HG02840 (cell line): ENCODE measurements at regions not wholly inside any gene's neighbourhood (a gene's known extent, or its start where the extent isn't known, plus 50 kb on each side); places are given as distances from the start of the nearest gene placed in this dataset.
A peak's percentile ranks its signal among the peaks of the same experiment; 100 is the strongest.

Experiments
- ATAC-seq: cut with Tn5 transposase; IDR thresholded peaks from one replicate; pipeline ENCODE4 v1.9.1; 2021; ENCODE audit warnings: mild to moderate bottlenecking, moderate library complexity, moderate number of reproducible peaks; ENCODE audit not compliant: unreplicated experiment, low FRiP score

DNA sequence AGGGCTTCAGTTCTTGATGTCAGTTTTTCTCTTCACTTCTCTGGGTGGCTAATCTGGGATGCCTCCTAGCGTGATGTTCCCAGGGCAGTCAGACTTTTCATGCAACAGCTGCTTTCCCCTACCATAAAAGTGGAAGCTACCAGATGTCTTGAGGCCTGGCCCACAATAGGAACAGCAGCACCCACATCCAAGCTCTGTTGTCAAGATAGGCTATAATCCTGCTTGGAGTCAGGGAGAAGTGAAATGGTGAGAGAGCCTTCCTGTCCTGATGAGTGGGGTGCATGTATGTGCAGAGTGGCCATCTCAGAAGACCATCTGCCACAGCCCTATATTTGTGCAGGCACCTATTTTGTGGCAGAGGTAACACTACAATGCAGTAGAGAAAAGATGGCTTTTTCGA, 108.0 kb downstream of the HTR5A start:
- ATAC-seq = no peak

DNA sequence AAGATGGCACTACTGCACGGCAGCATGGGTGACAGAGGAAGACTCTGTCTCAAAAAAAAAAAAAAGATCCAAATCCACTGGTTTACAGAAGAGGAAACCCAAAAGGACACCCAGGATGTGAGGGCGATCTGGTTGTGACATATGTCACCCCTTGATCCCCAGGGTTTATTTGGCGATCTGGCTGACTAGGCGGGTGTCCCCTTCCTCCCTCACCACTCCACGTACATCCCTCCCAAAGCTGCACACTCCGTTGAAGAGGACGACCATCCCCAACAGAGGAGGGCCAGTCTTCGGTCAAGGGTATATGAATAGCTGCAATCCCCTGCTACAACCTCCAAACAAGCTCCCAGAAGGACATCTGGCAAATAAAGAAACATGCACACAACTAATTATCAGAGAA, 111.6 kb downstream of the HTR5A start:
- no peak for ATAC-seq

DNA sequence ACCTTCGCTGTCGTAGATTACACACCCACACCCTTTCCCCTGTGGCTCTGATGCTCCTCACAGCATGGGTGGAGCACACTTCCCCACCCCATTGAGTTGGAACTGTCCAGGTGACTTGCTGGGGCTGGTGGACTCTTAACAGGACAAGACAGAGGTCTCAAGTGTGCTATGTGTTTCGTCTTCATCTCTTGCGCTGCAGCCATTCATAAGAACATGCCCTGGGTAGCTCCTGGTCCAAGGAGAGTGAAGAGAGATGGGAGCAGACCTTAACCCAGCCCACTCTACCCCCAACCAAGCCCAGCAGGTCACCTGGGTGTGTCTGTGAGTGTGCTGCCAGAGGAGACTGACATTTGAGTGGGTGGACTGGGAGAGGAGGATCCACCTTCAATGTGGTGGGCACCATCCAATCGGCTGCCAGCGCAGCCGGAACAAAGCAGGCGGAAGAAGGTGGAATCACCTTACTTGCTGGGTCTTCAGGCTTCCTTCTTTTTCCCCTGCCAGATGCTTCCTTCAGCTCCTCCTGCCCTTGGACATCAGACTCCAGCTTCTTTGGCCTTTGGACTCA, 112.4 kb downstream of the HTR5A start:
- no peak for ATAC-seq

DNA sequence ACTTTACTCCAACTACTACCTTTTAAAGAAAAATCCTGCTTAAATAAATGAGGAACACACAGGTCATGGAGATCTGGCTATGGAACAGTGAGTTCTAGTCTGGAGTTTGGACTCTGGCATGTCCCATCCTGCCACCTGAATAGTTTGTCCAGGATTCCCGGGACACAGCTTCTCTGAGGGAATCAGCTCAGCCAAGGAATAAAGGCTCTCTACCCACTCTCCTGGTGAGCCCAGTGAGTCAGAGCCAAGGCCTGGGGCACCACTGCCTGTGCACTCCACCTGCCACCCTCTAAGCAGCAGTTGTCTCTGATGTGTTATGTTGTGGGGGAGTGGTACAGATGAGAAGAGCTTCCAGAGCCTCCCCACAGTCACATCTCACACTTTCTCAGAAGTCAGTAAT, 113.5 kb downstream of the HTR5A start:
- no peak for ATAC-seq

DNA sequence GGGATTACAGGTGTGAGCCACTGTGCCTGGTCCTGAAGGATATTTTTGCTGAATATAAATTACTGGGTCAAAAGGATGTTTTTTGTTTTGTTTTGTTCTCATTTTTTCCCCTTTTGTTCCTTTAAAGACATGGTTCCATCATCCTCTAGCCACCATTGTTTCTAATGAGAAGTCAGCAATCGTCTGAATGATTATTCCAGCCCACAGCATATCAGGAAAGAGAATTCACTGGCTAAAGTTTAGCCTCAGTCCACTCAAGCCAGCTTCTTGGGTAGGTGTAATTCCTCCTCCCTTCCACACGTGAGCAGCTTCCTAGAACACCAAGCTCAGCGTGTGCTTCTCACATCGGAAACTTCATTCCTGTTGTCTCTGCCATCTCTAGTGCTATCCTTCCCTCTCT, 112.8 kb upstream of the INSIG1 start:
- ATAC-seq = no peak

DNA sequence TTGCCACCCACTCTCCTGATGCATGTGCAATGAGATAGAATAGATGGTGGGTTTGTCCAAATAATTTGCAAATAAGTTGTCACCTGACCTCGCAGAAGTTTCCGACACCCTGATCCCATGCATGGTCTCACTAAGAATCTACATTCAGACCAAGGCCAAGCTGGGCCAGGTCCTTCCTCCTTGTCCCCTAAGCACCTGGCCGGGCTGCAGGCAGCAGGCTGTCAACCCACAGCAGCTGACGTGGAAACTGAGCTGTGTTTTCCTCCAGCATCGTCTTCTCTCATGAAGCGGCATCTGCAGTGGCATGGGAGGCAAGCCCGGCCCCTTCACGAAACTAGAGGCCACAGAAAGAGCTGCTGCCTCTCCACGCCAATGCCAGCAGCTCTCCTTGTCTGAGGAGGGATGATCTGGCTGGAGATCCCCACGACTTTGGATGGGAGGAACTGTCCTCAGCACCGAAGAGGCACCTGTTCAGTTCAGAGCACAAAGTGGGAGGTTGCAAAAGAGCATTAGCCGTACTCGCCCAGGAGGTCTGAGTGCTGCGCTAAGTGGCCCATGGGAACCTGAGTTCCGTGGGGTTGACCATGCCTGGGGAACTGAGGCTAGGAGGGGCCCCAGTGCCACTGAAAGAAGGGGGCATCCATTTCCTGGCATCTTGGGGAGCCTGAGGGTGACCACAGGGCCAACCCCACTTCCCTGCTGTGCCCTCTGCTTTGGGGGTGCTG, 110.5 kb upstream of the INSIG1 start:
- ATAC-seq = no peak

DNA sequence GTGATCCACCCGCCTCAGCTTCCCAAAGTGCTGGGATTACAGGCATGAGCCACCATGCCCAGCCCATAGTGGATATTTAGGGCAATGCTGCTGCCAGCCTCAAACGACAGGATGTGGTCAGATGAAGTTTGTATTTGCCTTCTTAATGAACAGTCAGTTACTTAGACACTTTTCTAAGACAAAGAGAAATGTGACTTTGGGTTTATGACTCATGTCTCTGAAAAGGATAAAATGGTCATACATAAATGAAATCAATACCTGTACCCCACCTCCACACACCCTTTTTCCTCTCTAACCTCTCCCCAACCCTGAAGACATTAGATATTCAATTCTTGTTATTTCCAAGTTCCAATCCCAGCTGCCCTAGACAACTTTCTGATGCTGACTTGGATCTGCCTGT, 109.3 kb upstream of the INSIG1 start:
- ATAC-seq = no peak

DNA sequence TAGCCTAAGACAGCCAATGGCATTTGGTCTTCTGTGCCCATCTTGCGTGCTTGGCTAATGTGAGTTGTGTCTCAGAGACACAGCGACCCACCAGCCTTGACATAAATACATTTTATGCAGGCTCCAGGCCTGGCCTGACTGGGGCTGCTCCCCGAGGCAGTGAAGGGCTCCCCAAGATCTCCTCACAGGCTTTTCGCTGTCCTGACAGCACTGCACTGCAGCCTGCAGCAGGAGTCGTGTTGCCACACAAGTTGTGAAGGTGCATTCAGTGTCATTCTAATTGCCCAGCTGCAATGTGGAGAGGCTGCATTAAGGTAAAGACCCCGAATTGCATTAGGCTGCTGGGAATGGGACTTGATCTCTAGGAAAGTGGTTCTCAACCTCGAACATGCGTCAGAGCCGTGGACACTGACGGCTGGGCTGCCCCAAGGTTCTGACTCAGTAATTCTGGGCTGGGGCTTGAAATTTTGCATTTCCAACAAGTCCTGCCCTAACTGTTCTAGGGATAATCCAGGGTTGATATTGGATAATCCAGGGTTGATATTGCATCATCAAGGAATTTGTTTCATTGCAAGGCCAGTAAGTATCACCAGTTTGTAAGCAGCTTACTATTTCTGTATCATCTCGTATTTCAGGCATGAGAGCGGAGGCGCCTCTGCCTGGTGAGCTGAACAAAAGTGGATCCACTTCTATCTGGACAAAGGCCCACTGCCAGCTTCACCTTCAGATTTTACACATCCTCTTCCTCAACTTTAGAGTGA, 108.7 kb upstream of the INSIG1 start:
- no peak for ATAC-seq

DNA sequence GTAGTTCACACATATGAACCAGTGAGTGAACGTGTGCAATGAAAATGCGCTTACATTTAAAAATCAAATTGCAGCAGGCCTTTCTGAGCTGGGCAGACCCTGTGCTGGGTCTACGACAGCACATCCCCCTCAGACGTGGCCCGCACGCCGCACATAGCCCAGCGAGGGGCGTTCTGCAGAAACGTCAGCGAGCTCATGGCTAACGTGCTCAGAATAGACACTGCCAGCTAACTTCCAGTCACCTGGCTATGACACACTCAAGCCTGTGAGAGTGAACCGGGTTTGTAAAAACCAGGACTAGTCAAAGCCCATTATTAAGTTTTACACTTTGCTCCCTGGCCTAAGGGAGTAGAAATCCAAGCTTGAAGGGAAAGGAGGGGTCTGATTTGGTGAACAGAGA, 108.1 kb upstream of the INSIG1 start:
- no peak for ATAC-seq

DNA sequence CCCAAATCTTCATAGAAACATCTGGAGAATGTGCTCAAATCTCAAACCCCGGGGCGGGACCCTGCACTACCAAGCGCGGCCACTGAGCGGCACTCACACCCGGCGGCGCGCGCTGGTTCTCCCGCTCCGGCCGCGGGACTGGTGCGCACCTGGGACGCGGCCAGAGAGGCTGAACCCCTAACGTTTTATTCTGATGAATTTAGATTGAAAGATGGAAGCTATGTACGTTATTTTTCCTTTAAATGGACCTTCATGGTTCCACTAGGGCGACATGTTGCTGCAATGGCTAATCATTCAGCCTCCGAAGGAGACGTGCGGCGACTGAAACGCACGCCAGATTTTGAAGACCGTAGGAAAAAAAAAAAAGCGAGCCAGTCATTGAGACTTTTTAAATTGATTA, 107.0 kb upstream of the INSIG1 start:
- ATAC-seq = no peak

DNA sequence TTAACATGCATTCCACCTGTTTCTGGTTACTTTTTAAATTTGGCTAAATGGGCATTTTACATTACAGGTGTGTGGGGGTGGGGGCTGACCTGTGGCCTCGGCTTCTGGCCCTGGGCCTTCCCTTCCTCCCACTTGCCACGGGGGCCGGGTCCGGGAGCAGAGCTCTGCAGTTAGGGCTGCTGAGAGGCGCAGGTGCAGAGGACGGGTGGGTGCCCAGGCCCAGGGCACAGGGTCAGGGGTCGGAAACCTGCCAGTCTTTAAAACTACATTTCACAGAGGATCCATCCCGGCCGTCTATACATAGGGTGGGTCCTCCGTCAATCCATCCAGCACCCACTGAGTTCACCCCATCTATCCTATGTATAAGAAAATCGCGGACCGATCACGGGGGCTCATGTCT, 106.5 kb upstream of the INSIG1 start:
- ATAC-seq = no peak

DNA sequence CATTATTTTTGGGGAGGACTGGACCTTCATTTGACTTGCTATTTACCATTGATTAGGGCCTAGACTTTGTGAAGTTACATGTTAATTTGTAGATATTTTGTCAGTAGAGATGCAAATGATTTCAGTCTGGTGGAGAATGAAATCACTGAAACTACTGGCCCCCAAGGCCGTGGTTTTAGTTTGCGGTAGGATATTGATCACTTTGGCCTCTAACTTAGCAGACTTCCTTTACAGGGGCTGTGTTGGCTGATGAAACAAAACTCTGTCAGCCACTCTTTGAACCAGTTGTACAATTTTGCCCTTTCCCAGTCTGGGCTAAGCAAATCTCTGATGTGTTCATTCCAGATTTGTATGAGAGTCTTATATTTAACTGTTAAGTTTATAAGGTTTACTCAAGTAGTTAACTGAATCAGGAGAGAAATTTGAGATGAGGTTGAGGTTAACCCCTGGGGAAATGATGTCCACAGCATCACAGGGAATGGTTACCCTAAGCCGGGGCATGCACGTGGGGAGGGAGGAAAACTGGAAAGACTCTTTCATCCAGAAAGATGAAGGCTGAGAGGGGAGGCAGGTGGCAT, 105.7 kb upstream of the INSIG1 start:
- no peak for ATAC-seq

DNA sequence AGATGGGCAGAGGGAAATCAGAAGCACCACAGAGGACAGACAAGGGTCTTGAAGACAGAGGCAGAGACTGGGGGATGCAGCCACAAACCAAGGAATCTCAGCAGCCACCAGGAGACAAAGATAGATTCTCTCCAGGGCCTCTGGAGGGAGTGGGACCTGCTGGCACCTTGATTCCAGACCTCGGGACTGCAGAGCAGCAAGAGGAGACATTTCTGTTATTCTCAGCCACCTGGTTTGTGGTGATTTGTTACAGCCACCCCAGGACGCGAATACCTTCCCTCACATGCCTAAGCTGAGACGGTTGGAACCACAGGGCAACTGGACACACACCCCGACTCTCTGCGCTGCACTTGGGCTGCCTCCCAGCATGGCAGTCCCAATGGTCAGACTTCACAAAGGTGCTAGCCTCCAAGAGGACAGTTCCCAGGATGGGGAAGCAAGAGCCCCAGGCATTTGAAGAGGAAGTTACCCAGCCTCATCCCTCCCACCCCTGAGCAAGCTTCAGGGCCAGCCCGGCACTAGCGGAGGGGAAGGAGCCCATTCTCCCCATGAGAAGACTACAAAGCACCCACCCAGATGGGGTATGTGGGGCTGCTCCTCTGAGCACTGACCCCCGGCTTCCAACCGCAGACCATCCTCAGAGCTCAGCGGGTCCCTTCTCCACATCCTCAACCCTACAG, 104.6 kb upstream of the INSIG1 start:
- no peak for ATAC-seq

DNA sequence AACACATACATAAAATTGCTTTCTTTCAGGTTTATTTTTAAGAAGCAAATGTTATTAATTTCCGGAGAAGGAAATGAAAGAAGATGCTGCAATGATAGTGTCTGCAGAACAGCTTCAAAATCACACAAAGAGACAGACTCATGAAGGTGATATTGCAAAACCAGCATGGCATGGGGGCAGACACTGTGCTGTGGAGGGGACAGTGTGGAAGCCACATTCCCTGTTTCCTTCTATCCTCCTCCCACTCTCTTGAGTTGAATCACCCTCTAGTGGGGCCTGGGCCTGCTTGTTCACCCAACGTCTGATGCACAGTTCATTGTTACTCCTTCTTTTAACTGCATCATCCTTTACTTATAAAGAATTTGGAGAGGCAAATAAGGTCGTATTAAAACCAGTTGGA, 104.0 kb upstream of the INSIG1 start:
- ATAC-seq = no peak

DNA sequence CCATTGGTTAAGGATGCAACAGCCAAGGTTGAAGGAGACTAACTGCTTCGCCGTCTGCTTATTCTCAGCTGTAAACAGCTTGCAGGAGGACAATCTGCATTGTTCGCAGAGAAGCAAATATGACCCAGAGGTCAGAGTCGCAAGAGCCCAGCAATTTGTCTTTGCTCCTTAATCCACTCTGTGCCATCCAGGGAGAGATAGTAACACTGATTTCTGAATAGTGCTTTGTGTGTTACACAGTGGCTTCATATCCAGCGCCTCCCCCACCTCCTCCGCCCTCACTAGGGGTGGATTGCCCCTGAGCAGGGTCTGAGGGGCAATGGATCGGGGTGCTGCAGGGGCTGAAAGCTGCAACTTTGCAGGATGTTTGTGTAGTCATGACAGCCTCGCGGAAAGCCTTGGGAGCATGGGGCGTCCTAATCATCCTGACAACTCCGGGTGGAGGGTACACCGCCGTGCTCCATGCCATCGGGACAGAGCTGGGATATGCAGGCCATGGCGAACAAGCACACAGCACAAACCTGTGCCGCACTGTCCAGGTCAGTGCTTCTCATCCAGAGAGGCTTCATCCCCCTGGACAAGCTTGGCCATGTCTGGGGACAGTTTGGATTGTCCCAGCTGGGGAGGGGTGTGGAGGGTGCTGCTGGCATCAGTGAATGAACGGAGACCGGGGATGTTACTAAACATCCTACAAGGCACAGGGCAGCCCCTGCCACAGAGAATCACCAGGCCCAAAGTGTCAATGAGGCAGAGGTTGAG, 103.1 kb upstream of the INSIG1 start:
- ATAC-seq = no peak

DNA sequence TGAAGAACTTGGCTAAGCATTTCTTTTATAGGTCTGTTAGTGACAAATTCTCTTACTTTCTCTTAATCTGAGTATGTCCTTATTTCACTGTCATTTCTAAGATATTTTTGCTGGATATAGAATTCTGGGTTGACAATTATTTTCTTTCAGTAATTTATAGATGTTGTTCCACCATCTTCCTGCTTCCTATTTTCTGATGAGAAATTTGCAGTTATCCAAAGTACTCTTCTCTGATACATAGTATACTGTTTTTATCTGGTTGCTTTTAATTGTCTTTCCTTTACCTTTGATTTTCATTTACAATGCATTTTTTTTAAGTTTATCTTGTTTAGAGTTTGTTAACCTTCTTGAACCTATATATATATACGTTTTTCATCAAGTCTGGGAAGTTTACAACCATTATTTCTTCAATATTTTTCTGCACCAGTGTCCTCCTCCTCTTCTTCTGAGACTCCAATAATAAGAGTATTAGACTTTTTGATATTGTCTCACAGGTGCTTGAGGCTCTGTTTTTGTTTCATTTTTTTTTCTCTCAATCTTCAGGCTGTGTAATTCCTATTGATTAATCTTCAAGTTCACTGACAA, 101.6 kb upstream of the INSIG1 start:
- ATAC-seq = no peak

DNA sequence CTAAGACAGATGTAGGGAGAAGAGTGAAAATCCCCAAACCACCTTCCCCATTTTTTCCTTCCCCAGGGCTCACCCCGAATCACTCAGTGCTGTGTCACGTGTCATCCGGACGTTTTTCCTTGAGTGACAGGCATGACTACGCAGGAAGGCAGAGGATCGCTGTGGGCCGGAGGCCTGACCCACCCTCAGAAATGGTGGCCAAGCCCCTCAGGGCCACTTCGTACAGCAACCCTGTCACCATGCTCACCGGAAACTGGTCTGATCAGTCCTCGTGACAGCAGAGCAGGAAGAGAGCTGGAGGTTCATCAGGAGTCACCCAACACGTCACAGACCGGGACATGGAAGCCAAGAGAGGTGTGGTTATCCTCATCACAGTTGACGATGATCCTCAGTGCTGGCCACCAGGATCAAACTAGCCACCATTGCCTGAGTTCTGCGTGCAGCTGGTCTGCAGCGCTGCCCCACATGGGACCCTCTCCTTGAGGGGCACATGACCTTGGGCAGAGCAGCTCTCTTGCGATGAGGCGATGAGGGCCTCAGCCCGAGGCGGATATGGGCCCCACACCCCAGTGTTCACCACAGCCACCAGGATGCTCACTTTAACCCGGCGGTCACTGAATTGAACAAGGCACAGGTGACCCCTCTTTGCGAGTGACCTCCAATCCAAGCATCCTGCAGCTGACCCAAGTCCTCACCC, 99.3 kb upstream of the INSIG1 start:
- ATAC-seq = no peak

DNA sequence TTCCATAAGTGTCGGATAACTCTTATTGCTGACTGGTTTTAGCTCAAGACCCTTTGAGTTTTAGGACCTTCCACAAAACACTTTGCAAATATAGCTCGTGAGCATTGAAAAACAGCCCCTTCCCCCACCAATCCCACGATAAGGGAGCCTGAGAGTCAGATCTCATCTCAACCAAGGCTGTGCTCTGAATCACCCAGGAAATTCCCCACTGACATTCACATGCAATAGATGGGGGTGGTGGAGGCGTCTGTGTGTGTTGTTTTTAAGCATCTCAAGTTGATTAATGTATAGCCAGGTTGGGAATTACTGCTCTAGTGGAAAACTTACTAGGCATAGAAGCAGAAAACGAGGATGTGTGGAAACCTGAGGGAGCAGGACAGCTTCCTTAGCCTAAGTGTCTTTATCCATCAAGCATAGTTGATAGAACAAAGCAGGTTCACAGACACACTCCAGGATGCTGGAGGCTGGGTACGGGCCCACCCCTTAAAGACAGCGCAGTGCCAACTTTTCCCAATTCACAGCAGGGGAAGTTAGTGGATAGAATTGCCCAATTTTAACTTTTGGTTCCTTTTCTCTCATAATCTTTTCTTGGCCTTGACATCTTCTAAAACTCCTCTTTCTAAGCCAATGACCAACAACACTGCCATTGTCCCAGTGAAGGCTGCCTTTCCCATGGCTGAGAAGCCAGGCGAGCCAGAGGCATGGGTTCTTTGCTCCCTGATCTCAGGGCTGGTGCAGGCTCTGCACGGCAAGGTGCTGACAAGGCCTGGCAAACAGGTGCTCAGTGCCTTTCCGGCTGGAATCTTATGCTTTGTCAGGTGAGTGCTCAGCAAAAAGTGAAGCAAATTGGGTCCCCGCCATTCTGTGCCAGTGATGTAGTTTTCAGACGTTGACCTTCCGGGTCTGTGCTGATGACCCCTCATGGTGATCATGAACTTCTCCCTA, 98.5 kb upstream of the INSIG1 start:
- ATAC-seq = peak; percentile 74
